ENCODE measurements at regions not wholly inside any gene's neighbourhood (a gene's known extent, or its start where the extent isn't known, plus 50 kb on each side); places are given as distances from the start of the nearest gene placed in this dataset.

DNA sequence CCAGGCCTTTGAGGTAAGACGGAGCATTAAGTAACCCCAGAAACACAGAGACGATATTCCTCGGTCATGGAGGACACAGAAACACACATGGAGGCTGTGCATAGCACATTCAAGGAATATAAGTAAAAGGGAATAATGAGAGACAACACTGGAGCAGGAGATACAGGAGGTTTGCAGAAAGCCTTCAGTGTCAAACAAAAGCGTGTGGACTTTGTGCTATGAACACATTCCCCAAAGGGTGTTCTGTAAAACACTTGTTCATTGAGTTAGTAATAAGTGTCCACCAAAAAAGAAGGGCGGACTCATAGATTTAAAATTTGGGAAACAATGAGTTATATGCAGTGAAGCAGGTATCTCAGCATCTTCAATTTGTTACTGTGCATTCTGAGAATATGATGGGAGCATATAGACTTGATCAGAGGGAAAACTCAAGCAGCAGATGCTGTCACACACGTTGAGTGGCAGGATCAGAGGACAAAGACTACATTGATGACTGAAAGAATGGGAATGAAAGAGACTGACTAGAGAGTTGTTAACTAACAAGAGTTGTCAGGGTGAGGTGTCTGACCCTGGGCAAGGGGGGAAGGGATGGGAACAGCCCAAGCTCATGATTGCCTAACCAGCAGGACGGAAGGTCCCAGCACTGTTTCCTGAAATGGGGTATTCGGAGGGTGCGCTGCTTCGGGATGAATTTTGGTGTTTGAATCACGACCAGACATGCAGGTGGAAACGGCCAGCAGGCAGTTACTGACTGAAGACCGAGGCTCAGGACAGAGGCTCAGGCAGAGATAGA lies 85.2 kb upstream of the VIPR2 start:
- TF ChIP-seq, protein P1, sequence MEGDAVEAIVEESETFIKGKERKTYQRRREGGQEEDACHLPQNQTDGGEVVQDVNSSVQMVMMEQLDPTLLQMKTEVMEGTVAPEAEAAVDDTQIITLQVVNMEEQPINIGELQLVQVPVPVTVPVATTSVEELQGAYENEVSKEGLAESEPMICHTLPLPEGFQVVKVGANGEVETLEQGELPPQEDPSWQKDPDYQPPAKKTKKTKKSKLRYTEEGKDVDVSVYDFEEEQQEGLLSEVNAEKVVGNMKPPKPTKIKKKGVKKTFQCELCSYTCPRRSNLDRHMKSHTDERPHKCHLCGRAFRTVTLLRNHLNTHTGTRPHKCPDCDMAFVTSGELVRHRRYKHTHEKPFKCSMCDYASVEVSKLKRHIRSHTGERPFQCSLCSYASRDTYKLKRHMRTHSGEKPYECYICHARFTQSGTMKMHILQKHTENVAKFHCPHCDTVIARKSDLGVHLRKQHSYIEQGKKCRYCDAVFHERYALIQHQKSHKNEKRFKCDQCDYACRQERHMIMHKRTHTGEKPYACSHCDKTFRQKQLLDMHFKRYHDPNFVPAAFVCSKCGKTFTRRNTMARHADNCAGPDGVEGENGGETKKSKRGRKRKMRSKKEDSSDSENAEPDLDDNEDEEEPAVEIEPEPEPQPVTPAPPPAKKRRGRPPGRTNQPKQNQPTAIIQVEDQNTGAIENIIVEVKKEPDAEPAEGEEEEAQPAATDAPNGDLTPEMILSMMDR (IDR thresholded peaks at IDR 0.05): no peak
- TF ChIP-seq POLR2AphosphoS5 (IDR thresholded peaks at IDR 0.05): no peak
